Neural crest cell (in vitro differentiated cells): ENCODE measurements at regions not wholly inside any gene's neighbourhood (a gene's known extent, or its start where the extent isn't known, plus 50 kb on each side); places are given as distances from the start of the nearest gene placed in this dataset.

Source experiments
- DNase-seq: peaks from one replicate; pipeline ENCODE4 v3.0.0; 2021; ENCODE audit warnings: low read depth, mixed read lengths, low spot score
- H3K27ac Mint-ChIP-seq: one replicate; pipeline ENCODE4 v1.8.0; 2021; ENCODE audit warnings: mild to moderate bottlenecking, mixed read lengths; ENCODE audit not compliant: unreplicated experiment
- H3K27me3 Mint-ChIP-seq: 2 replicates; pipeline ENCODE4 v1.8.0; 2021; ENCODE audit warnings: low read depth, mild to moderate bottlenecking, mixed read lengths
- H3K36me3 Mint-ChIP-seq: 2 replicates; pipeline ENCODE4 v1.8.0; 2021; ENCODE audit warnings: low read depth, mild to moderate bottlenecking, mixed read lengths
- H3K4me1 Mint-ChIP-seq: 2 replicates; pipeline ENCODE4 v1.8.0; 2021; ENCODE audit warnings: mixed read lengths
- H3K4me3 Mint-ChIP-seq: one replicate; pipeline ENCODE4 v1.8.0; 2021; ENCODE audit warnings: mild to moderate bottlenecking, mixed read lengths
- H3K9me3 Mint-ChIP-seq: 2 replicates; pipeline ENCODE4 v1.8.0; 2021; ENCODE audit warnings: mixed read lengths
- CTCF ChIP-seq: fragments of 200-600 bp; sonication (generic); conservative IDR thresholded peaks from 2 replicates; pipeline ENCODE4 v1.5.0; 2021; ENCODE audit warnings: antibody characterized with exemption, mild to moderate bottlenecking

- Mint-ChIP-seq H3K27me3 (no peaks in the 10 kb centered on the region), H3K27ac (no peak overlapping the region), H3K4me3 (no peak overlapping the region), H3K9me3 (peaks cover 2% of the 10 kb centered on the region), H3K36me3 (no peaks in the 10 kb centered on the region), H3K4me1 (peaks cover 14% of the 10 kb centered on the region)
- no peak for DNase-seq
- TF ChIP-seq CTCF = no peak
Measured at GRCh38 chr3:72169561-72170472, 384.9 kb upstream of the PROK2 start.

DNA sequence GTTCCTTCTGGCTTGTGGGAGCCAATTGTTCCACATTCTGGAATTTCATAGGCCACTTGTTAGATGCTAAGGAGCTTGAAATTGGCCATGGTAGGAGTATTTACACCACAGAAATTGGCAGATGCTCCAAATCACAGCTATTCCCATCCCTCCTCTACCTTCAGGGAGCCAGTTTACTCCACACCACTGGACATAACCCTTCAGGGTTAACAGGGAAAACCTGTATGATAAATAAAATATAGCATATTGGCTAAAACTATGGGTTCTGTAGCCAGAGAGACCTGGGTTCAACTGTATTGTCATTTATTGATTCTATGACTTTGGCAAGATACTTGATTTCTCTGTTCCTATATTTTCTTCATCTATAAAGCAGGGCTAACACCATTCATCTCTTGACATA, 384.2 kb upstream of the PROK2 start:
- Mint-ChIP-seq H3K9me3 (peaks cover 2% of the 10 kb centered on the region), H3K27ac (no peak overlapping the region), H3K4me3 (no peak overlapping the region), H3K36me3 (no peaks in the 10 kb centered on the region), H3K27me3 (no peaks in the 10 kb centered on the region), H3K4me1 (peaks cover 14% of the 10 kb centered on the region)
- no peak for DNase-seq
- no peak for TF ChIP-seq CTCF

- peaks cover 14% of the 10 kb centered on the region for H3K4me1 Mint-ChIP-seq
- H3K4me3 Mint-ChIP-seq = no peak overlapping the region
- no peak overlapping the region for H3K27ac Mint-ChIP-seq
- H3K9me3 Mint-ChIP-seq = peaks cover 2% of the 10 kb centered on the region
- TF ChIP-seq CTCF = no peak
- H3K36me3 Mint-ChIP-seq = no peaks in the 10 kb centered on the region
- peaks cover 6% of the 10 kb centered on the region for H3K27me3 Mint-ChIP-seq
- DNase-seq = no peak
Measured at GRCh38 chr3:72165808-72166207, 380.9 kb upstream of the PROK2 start.

- Mint-ChIP-seq H3K27ac (no peak overlapping the region), H3K27me3 (peaks cover 6% of the 10 kb centered on the region), H3K4me3 (no peak overlapping the region), H3K36me3 (no peaks in the 10 kb centered on the region), H3K4me1 (peaks cover 16% of the 10 kb centered on the region), H3K9me3 (peaks cover 2% of the 10 kb centered on the region)
- DNase-seq = no peak
- no peak for TF ChIP-seq CTCF
Measured at GRCh38 chr3:72165317-72165716, 380.4 kb upstream of the PROK2 start.

GRCh38 chr3:72164635-72164978, 379.7 kb upstream of the PROK2 start:
- Mint-ChIP-seq H3K27me3 (peaks cover 6% of the 10 kb centered on the region), H3K4me1 (peaks cover 18% of the 10 kb centered on the region), H3K9me3 (peaks cover 2% of the 10 kb centered on the region), H3K4me3 (no peak overlapping the region), H3K27ac (no peak overlapping the region), H3K36me3 (no peaks in the 10 kb centered on the region)
- DNase-seq = no peak
- no peak for TF ChIP-seq CTCF
